NCI-H510A (cell line): ENCODE measurements at regions not wholly inside any gene's neighbourhood (a gene's known extent, or its start where the extent isn't known, plus 50 kb on each side); places are given as distances from the start of the nearest gene placed in this dataset.

Experiments
- DNase-seq: peaks from one replicate; lab custom pipeline; 2025; lab: John Stamatoyannopoulos, UW

DNA sequence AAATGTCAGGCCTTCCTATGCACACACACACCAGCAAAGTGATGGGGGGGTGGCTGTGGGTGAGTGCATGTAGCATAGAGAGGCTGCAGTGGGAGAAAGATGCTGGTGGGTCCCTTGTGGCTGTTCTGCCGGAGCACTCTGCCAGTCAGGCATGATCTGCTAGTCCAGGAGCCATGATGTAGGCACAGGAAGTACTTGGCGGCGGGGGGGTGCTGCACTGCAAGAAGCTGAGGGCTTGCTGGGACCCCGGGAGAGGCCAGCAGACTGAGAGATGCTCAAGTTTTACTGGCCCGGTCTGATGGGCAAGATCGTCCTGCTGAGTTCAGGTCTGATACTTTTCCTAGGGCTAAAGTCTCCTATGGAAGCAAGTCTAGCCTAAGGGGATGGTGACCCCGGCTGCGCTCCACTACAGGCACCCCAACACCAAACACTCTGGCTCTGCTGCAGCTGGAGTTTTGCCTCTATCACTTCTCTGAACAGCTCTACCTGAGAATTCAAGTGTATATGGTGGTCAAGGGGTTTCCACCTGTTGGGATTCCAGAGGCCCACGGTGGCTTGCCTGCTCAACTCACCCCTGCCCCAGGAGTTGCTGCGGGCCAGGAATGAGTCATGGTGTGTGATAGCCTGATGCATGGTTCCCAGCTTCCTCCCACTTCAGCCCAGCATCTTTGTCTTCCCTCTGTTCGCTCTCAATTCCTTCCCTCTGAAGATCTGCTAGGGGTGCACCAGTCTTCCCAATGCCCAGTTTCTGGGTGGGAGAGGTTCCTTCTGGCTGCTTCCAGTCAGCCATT is 971.8 kb upstream of the ADGRB3 start:
- DNase-seq: no peak

GRCh38 chr6:67653561-67653960 is 981.5 kb upstream of the ADGRB3 start:
- DNase-seq: no peak

DNA sequence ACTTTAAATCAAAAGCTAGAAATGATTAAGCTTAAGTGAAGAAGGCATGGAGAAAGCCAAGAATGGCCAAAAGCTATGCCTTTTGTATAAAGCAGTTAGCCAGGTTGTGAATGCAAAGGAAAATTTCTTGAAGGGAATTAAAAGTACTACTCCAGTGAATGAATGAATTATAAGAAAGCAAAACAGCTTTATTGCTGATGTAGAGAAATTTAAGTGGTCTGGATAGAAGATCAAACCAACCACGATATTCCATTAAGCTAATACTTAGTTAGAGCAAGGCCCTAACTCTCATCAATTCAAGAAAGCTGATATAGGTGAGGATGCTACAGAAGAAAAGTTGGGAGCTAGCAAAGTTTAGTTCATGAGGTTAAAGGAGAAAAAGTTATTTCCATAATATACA is 988.5 kb upstream of the ADGRB3 start:
- no peak for DNase-seq

DNA sequence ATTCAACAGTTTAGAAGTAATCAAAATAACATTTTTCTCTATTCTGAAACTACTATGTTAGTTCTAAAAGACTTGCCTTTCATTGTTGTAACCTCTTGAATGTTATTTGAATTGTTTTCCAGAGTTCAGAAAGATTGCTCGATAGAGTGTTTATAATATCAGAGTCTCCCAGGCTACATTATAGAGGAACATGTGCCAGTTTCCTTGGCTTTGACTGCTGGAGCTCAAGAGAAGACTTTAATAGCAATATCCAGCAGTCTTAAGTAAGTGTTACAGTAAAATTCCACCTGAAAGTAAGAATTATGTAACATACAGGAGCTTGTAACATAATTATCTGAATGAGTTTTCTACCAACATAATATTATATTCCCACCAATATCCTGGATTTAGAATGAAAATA is 991.8 kb upstream of the ADGRB3 start:
- DNase-seq: no peak

DNA sequence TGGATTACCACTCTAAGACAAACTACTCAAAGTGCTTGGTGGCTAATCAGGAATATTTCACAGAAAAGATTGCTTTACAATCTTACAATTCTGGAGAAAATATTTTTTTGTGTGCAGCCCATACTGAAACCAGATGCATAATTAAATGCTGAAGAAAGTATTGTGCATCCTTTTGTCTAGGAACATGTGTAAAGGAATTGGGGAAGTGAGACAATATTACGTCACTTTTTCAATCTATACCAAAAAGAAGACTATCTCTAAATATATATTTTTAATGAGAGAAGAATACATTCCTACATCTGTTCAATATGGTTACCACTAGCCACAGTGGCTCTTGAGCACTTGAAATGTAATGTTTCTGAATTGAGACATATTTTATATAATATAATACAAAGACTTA is 992.5 kb upstream of the ADGRB3 start:
- no peak for DNase-seq

GRCh38 chr6:67640484-67640883 is 994.6 kb upstream of the ADGRB3 start:
- no peak for DNase-seq

- no peak for DNase-seq
These were observed 995.9 kb upstream of the ADGRB3 start for GRCh38 chr6:67639161-67639560.

GRCh38 chr6:67634199-67634598 is 1000.9 kb upstream of the ADGRB3 start:
- DNase-seq: no peak

DNA sequence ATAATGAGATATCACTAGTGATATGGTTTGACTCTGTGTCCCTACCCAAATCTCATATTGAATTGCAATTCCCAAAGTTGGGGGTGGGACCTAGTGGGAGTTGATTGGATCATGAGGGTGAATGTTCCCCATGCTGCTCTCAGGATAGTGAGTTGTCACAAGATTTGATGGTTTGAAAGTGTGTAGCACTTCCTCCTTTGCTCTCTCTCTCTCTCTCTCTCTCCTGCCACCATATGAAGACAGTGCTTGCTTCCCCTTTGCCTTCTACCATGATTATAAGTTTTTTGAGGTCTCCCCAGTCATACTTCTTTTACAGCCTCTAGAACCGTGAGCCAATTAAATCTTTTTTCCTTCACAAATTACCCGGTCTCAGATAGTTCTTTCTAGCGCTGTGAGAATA is 1002.0 kb upstream of the ADGRB3 start:
- DNase-seq: no peak

- DNase-seq: no peak
These were observed 1004.9 kb upstream of the ADGRB3 start for GRCh38 chr6:67630146-67630545.

GRCh38 chr6:67629258-67629657 is 1005.8 kb upstream of the ADGRB3 start:
- DNase-seq: no peak

DNA sequence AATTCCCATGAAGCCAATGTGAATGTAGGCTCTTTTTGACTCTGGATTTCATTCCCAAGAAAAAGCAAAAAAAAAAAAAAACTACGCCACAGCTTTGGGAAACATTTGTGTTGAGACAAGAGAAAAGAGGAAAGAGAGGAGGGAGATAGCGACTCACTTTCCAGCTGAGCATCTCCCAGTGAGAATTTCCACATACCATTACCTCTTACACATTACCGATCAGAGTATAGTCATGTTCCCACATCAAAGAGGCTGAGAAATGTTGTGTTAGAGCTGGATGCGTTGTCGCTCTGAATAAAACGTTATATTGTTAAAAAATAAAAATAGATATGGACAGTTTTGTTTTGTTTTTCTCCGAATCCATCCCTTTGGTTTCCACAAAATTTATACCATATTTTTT is 1019.3 kb upstream of the ADGRB3 start:
- DNase-seq: no peak

GRCh38 chr6:67608099-67608749 is 1026.9 kb upstream of the ADGRB3 start:
- no peak for DNase-seq

DNA sequence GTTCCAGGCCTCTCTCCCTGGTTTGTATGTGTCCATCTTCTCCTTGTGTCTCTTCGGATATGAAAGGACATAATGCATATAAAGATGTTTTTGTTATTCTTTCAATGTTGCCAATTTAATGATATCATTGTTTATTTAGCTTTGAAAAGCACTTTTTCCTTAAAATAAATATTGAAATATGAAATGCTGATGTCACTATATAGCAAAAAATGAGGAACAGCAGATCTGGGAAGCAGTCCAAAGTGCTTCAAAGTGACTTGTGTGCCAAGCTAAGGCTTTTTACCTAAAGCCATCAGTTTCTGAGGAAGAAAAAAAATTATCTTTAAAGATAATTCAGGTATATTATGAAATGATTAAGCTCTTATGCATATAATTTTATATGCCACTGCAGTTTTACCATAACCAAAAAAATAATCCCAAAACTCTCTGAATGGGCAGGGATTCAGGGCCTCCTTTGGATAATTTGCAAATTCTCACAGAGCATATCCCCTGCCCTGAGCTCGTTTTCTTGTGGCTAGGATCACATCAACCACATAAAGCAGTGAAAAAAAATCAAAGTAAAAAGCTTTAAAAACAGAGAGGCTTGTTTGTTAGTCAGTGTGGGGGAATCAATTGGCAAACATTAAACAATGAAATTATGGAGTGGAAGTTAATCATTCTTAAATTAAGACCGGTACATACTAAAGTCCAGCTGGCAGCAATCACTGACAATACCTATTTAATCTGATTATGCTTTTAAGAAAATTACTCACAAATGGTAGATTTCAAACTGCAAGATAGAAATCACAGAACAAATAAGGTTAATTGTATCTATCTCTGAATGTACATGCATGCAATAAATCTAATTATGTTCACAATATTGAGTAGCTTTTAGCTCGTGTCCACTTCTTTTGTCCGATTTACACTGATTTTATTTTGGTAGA is 1027.9 kb upstream of the ADGRB3 start:
- no peak for DNase-seq

- DNase-seq: no peak
These were observed 1040.7 kb upstream of the ADGRB3 start for GRCh38 chr6:67594366-67594765.

GRCh38 chr6:67593247-67593646 is 1041.8 kb upstream of the ADGRB3 start:
- no peak for DNase-seq

GRCh38 chr6:67591910-67592309 is 1043.2 kb upstream of the ADGRB3 start:
- no peak for DNase-seq

- DNase-seq: no peak
These were observed 1067.2 kb upstream of the ADGRB3 start for GRCh38 chr6:67567842-67568241.

- DNase-seq: no peak
These were observed 1071.4 kb upstream of the ADGRB3 start for GRCh38 chr6:67563671-67564070.

GRCh38 chr6:67560068-67560467 is 1075.0 kb upstream of the ADGRB3 start:
- no peak for DNase-seq

DNA sequence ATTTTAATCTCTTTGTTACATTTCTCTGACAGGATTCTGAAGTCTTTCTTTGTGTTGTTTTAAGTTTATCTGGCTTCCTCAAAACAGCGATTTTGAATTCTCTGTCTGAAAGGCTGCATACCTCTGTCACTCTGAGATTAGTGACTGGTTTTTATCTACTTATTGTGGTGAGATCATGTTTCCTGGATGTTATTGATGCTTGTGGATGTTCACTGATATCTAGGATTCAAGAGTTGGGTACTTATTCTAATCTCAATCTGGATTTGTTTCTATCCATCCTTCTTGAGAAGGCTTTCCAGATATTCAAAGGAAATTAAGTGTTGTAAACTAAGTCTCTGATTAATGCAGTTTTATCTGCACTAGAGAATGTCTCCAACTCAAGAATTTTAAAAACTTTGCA is 1076.1 kb upstream of the ADGRB3 start:
- DNase-seq: no peak

DNA sequence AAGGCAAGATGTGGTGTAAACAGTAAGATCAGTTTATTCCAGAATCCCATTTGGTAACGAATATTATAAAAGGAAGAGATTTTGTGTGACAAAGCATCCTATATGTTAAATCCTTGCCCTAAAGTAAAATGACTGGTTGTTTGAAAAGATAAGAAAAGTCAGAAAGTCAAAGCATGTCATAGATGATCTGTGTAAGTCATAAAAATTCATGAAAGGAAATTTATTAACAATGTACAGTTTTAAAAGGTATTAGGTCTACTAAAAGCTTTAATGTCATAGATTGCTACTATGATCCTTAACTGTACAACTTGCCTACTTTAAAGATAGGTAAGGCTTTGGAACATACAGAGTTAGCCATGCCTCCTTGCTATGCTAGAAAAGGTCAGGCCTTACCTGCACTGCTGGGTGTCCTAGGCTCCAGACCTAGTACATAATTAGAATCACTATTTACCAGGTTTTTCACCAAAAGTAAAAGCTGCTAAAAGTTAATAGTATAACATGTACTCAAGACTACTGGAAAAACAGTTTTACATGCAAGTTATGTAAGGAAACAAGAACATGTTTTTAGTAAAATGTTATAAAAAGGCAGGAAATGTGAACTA is 1090.1 kb upstream of the ADGRB3 start:
- no peak for DNase-seq
